GM13977 (cell line): ENCODE measurements at regions not wholly inside any gene's neighbourhood (a gene's known extent, or its start where the extent isn't known, plus 50 kb on each side); places are given as distances from the start of the nearest gene placed in this dataset.

ENCODE experiments used
- DNase-seq: peaks from one replicate; pipeline ENCODE4 v3.0.0; 2012; ENCODE audit warnings: low spot score
- in situ Hi-C: fragments of 300-500 bp; cut with MboI; formaldehyde crosslinking; loops from one replicate; pipeline ENCODE4 v1.12.0; 2022; ENCODE audit warnings: low sequenced_read_pairs, low pct_unique_long_range_greater_than_20kb, mixed read lengths, inconsistent platforms; ENCODE audit not compliant: unreplicated experiment
- TF ChIP-seq, protein P1 (sequence below): IDR thresholded peaks from 2 replicates; pipeline ENCODE4 v1.5.1; 2012; ENCODE audit warnings: mild to moderate bottlenecking, control low read depth; ENCODE audit not compliant: insufficient read depth; ENCODE audit errors: extremely low read depth, missing control alignments

DNA sequence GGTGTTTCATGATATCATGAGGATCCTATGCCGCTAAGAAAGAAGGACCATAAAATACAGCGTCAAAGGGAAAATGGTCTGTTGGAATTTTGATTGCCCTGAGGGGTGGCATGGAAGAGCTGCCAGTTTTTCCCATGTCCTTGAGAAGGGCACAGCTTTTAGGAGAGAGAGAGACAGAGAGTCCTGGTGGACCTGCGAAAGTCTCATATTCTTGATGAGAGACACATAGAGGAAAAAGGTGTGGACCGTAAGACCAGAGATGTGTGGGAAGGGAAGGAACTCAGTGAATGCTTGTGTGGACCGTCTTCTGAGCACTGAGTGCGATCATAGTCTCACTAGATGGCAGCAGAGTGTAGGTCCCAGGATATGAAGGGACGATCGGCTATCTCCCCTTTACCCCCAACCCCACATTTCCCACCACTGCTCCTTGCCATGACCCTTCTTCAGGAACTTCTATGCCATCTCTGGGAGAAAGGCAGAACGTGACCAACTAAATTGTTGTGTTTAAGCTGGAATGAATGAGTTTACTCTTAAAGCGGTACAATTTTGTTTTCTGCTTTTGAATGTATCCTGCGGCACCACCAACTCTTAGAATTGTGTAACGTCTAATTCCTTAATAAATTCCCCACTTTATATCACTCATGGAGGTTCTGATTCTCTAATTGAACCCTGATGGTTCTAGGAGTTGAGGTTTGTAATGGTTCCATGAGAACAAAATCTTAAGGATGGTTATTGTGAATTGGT lies 117.7 kb downstream of the CTH start:
- in situ Hi-C loops: no loop called here
- TF ChIP-seq, protein P1, sequence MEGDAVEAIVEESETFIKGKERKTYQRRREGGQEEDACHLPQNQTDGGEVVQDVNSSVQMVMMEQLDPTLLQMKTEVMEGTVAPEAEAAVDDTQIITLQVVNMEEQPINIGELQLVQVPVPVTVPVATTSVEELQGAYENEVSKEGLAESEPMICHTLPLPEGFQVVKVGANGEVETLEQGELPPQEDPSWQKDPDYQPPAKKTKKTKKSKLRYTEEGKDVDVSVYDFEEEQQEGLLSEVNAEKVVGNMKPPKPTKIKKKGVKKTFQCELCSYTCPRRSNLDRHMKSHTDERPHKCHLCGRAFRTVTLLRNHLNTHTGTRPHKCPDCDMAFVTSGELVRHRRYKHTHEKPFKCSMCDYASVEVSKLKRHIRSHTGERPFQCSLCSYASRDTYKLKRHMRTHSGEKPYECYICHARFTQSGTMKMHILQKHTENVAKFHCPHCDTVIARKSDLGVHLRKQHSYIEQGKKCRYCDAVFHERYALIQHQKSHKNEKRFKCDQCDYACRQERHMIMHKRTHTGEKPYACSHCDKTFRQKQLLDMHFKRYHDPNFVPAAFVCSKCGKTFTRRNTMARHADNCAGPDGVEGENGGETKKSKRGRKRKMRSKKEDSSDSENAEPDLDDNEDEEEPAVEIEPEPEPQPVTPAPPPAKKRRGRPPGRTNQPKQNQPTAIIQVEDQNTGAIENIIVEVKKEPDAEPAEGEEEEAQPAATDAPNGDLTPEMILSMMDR: peak; percentile 71
- peak; percentile 38 for DNase-seq

DNA sequence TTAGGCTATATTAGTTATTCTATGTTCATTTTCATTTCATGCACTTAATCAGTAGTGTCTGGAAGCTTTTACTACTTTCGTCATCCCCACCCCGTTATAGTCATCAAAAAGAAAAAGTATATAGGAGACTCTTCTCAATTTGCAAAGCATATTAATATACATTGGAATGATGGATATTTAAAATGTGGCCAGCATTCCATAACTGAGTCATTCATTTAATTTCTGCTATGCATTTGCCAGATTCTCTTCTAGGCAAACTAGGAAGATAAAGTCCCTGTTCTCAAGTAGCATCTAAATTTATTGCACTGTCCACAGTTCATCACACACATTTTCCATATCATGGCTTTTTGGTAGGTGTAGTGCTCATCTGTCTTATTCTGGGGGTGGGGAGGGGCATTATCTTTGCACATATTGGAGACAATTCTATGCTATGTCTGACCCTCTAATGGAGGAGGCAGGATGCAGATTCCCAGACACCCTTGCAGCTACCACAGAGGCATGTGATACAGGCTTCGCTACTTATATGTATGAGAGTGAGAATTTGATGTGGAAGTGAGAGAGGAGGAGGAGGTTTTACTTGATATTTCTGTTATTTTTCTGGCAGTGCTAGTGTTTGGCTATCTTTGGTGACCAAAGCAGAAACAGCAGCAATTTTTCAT lies 125.8 kb downstream of the CTH start:
- TF ChIP-seq, protein P1: no peak
- DNase-seq: no peak
- in situ Hi-C loops: no loop called here

- TF ChIP-seq, protein P1: no peak
- in situ Hi-C loops: no loop called here
- no peak for DNase-seq
Measured at GRCh38 chr1:70537788-70538187, 126.7 kb downstream of the CTH start.

DNA sequence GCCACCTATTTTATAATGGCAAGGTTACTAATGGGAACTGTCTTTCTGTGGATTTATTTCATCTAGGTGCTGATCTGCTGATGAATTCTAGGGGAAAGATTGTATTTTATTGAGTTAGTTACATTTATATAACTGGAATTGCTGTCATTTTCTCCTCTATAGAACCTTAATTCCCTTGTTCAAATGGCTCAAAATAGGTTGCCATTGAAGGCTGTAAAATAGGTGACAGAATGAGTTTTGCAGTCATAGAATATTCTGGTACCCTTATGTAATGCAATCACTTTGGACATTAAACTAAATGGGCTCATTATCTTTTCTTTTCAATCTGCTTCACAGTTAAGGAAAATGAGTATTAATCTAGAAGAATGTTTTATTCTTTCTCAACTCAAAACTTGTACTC lies 131.0 kb downstream of the CTH start:
- TF ChIP-seq, protein P1: no peak
- DNase-seq: no peak
- in situ Hi-C loops: no loop called here

DNA sequence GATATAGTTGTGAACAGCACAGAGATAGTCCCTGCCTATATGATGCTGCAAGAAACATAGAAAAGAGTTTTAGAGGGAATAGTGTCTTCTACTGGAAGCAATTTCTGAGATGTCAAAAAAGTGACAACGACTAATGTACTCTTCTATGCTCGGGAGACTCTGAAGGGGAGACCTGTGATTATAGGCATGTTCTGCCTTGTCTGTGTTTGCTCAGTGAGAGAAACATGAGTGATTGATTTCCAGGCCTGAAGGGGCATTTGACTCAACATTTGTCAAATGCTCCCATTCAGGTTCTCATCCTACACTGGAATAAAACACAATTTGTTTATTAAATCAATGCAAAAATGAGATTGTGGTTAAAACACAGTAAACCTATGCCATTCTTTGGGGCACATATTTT lies 131.8 kb downstream of the CTH start:
- TF ChIP-seq, protein P1: no peak
- in situ Hi-C loops: no loop called here
- no peak for DNase-seq

DNA sequence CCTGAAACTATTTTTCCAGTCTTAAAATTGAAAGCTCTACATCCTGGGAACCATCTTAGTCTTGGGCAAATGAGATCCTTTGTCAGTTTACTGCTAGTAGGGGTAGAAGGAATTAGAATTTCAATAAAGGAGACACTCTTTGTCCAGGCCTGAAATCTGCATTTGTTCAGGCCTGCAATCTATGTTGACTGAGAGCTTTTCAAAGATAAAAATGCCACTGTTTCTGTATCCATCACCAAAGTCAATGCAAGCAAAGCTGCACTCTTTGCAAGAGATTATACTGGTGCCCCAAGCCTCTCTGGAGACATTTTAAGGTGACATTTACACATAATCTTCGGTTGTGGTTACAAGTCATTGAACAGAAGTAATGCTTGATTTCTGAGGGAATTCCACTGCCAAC lies 135.7 kb downstream of the CTH start:
- in situ Hi-C loops: no loop called here
- no peak for DNase-seq
- TF ChIP-seq, protein P1: no peak
